ENCODE measurements at regions not wholly inside any gene's neighbourhood (a gene's known extent, or its start where the extent isn't known, plus 50 kb on each side); places are given as distances from the start of the nearest gene placed in this dataset.

GRCh38 chr13:28607187-28607955 lies 51.6 kb upstream of the POMP start:
- no peak for TF ChIP-seq EZH2phosphoT487 (IDR thresholded peaks at IDR 0.05; ENCODE audit: insufficient read depth, low read depth)
- TF ChIP-seq EZH2 (IDR thresholded peaks at IDR 0.05; ENCODE audit: insufficient read depth, poor library complexity, severe bottlenecking), result no peak
